HG02852 (cell line): ENCODE measurements at regions not wholly inside any gene's neighbourhood (a gene's known extent, or its start where the extent isn't known, plus 50 kb on each side); places are given as distances from the start of the nearest gene placed in this dataset.

Experiments used
- ATAC-seq: cut with Tn5 transposase; IDR thresholded peaks from one replicate; pipeline ENCODE4 v1.9.1; 2021; ENCODE audit warnings: mild to moderate bottlenecking, moderate library complexity; ENCODE audit not compliant: unreplicated experiment

- ATAC-seq: no peak
These were observed 403.3 kb upstream of the MEF2C start for GRCh38 chr5:89286320-89286719.

- no peak for ATAC-seq
These were observed 400.9 kb upstream of the MEF2C start for GRCh38 chr5:89283728-89284493.

- no peak for ATAC-seq
These were observed 399.8 kb upstream of the MEF2C start for GRCh38 chr5:89282554-89283510.

- ATAC-seq: no peak
These were observed 399.0 kb upstream of the MEF2C start for GRCh38 chr5:89281766-89282553.

- no peak for ATAC-seq
These were observed 398.2 kb upstream of the MEF2C start for GRCh38 chr5:89281211-89281610.

- ATAC-seq: peak; percentile 35
These were observed 397.4 kb upstream of the MEF2C start for GRCh38 chr5:89280103-89281037.

GRCh38 chr5:89279391-89280036 lies 396.5 kb upstream of the MEF2C start:
- no peak for ATAC-seq

GRCh38 chr5:89277816-89278215 lies 394.8 kb upstream of the MEF2C start:
- ATAC-seq: no peak

GRCh38 chr5:89276566-89277305 lies 393.8 kb upstream of the MEF2C start:
- ATAC-seq: no peak

GRCh38 chr5:89275066-89275855 lies 392.3 kb upstream of the MEF2C start:
- no peak for ATAC-seq

GRCh38 chr5:89273289-89273688 lies 390.3 kb upstream of the MEF2C start:
- no peak for ATAC-seq

- ATAC-seq: no peak
These were observed 387.9 kb upstream of the MEF2C start for GRCh38 chr5:89270901-89271300.

GRCh38 chr5:89269721-89270120 lies 386.7 kb upstream of the MEF2C start:
- no peak for ATAC-seq

- no peak for ATAC-seq
These were observed 385.5 kb upstream of the MEF2C start for GRCh38 chr5:89268460-89268859.

- ATAC-seq: no peak
These were observed 384.8 kb upstream of the MEF2C start for GRCh38 chr5:89267788-89268187.

- ATAC-seq: no peak
These were observed 382.7 kb upstream of the MEF2C start for GRCh38 chr5:89265511-89266179.

GRCh38 chr5:89263846-89264245 lies 380.9 kb upstream of the MEF2C start:
- ATAC-seq: no peak

- ATAC-seq: no peak
These were observed 379.0 kb upstream of the MEF2C start for GRCh38 chr5:89262030-89262429.
